Thyroid gland (tissue), 4 donors: ENCODE measurements at regions not wholly inside any gene's neighbourhood (a gene's known extent, or its start where the extent isn't known, plus 50 kb on each side); places are given as distances from the start of the nearest gene placed in this dataset.

Experiments used
- DNase-seq, 2 donors: peaks; one replicate each; pipeline ENCODE4 v3.0.0-alpha.2; 2019
- H3K27ac ChIP-seq, 3 donors: fragments of 200-600 bp; sonication (generic); 1 replicate in 2 of 3; 2 replicates in 1 of 3; pipeline ENCODE4 v1.5.1; 2016 to 2019; ENCODE audit warnings: mild to moderate bottlenecking in 1 of 3, moderate library complexity in 1 of 3
- H3K27me3 ChIP-seq: fragments of 200-600 bp; sonication (generic); one replicate; pipeline ENCODE4 v1.5.1; 2019
- H3K36me3 ChIP-seq, 2 donors: fragments of 200-600 bp; sonication (generic); one replicate each; pipeline ENCODE4 v1.5.1; 2016 to 2019
- H3K4me1 ChIP-seq, 2 donors: fragments of 200-600 bp; sonication (generic); one replicate each; pipeline ENCODE4 v1.5.1; 2017 to 2019
- H3K4me3 ChIP-seq, 3 donors: fragments of 200-600 bp; sonication (generic); replicated peaks in 1 of 3; 1 replicate in 2 of 3; 2 replicates in 1 of 3; pipeline ENCODE4 v1.5.1; 2016; ENCODE audit warnings: mild to moderate bottlenecking in 1 of 3
- H3K9me3 ChIP-seq: fragments of 200-600 bp; sonication (generic); one replicate; pipeline ENCODE4 v1.5.1; 2017
- CTCF ChIP-seq, 6 experiments: fragments of 200-600 bp in 3 of 6; fragments of 450-650 bp in 3 of 6; sonication (generic) in 3 of 6; IDR thresholded peaks; one replicate each; pipeline ENCODE4 v1.5.1; 2016 to 2019; ENCODE audit warnings: antibody characterized with exemption in 6 of 6, mild to moderate bottlenecking in 2 of 6, inconsistent platforms in 1 of 6, moderate library complexity in 1 of 6
- POLR2A ChIP-seq, 2 donors: fragments of 450-650 bp; IDR thresholded peaks; one replicate each; pipeline ENCODE4 v1.6.1; 2017; ENCODE audit warnings: antibody characterized with exemption in 2 of 2, mild to moderate bottlenecking in 2 of 2, moderate library complexity in 1 of 2
- WGBS, 2 donors: methylation state at CpG; one replicate each; pipeline ENCODE4 v1.1.5; 2017; 5-methylcytosine and 5-hydroxymethylcytosine counted together
- intact Hi-C: fragments of 100-400 bp; cut with DNase I; formaldehyde crosslinking; loops from one replicate; pipeline ENCODE4 v1.15.1; 2023

- H3K36me3 ChIP-seq, result no peaks in the 10 kb centered on the region
- no peak overlapping the region for H3K4me3 ChIP-seq
- no peaks in the 10 kb centered on the region for H3K9me3 ChIP-seq
- DNase-seq, result no peak
- TF ChIP-seq CTCF (IDR thresholded peaks at IDR 0.05), result no peak
- no peak for TF ChIP-seq POLR2A (IDR thresholded peaks at IDR 0.05)
- H3K4me1 ChIP-seq, result no peaks in the 10 kb centered on the region
- H3K27me3 ChIP-seq, result no peaks in the 10 kb centered on the region
- WGBS, 2 donors, result 86% methylated on average over 8 of the region's 8 CpGs
- intact Hi-C loops, result no loop called here
- H3K27ac ChIP-seq, result no peak overlapping the region
Measured at GRCh38 chr3:72210261-72210660, 425.3 kb upstream of the PROK2 start.

GRCh38 chr3:72205297-72205826, 420.4 kb upstream of the PROK2 start:
- H3K36me3 ChIP-seq, result no peaks in the 10 kb centered on the region
- TF ChIP-seq CTCF (IDR thresholded peaks at IDR 0.05), result no peak
- TF ChIP-seq POLR2A (IDR thresholded peaks at IDR 0.05), result no peak
- 63 to 83% methylated on average over 8 of the region's 8 CpGs for WGBS, 2 donors
- no peak for DNase-seq
- H3K9me3 ChIP-seq, result no peaks in the 10 kb centered on the region
- intact Hi-C loops, result no loop called here
- H3K4me1 ChIP-seq, result no peaks in the 10 kb centered on the region
- no peak overlapping the region for H3K27ac ChIP-seq
- no peaks in the 10 kb centered on the region for H3K27me3 ChIP-seq
- no peak overlapping the region for H3K4me3 ChIP-seq

- intact Hi-C loops, result no loop called here
- Histone ChIP-seq H3K9me3 (no peaks in the 10 kb centered on the region), H3K36me3 (no peaks in the 10 kb centered on the region), H3K4me1 (no peaks in the 10 kb centered on the region), H3K27ac (no peak overlapping the region), H3K27me3 (peaks cover 7% of the 10 kb centered on the region), H3K4me3 (no peak overlapping the region)
- TF ChIP-seq CTCF (IDR thresholded peaks at IDR 0.05) (no peak), POLR2A (IDR thresholded peaks at IDR 0.05) (no peak)
- 93 to 94% methylated on average over 7 of the region's 7 CpGs for WGBS, 2 donors
- no peak for DNase-seq
Measured at GRCh38 chr3:72204452-72204851, 419.5 kb upstream of the PROK2 start.

- no peaks in the 10 kb centered on the region for H3K4me1 ChIP-seq
- H3K36me3 ChIP-seq, result no peaks in the 10 kb centered on the region
- no peak overlapping the region for H3K4me3 ChIP-seq
- 90 to 92% methylated on average over 8 of the region's 8 CpGs for WGBS, 2 donors
- H3K27me3 ChIP-seq, result peaks cover 7% of the 10 kb centered on the region
- H3K27ac ChIP-seq, result no peak overlapping the region
- no peaks in the 10 kb centered on the region for H3K9me3 ChIP-seq
- TF ChIP-seq POLR2A (IDR thresholded peaks at IDR 0.05) (no peak), CTCF (IDR thresholded peaks at IDR 0.05) (no peak)
- no peak for DNase-seq
- intact Hi-C loops, result no loop called here
Measured at GRCh38 chr3:72203613-72204349, 418.8 kb upstream of the PROK2 start.

- Histone ChIP-seq H3K27ac (no peak overlapping the region), H3K4me1 (no peaks in the 10 kb centered on the region), H3K36me3 (no peaks in the 10 kb centered on the region), H3K4me3 (no peak overlapping the region), H3K9me3 (no peaks in the 10 kb centered on the region), H3K27me3 (peaks cover 7% of the 10 kb centered on the region)
- no peak for TF ChIP-seq CTCF (IDR thresholded peaks at IDR 0.05)
- no peak for TF ChIP-seq POLR2A (IDR thresholded peaks at IDR 0.05)
- no peak for DNase-seq
- 93% methylated on average over 4 of the region's 4 CpGs for WGBS, 2 donors
- intact Hi-C loops, result no loop called here
Measured at GRCh38 chr3:72203105-72203504, 418.2 kb upstream of the PROK2 start.
